ACC112 (cell line): ENCODE measurements at regions not wholly inside any gene's neighbourhood (a gene's known extent, or its start where the extent isn't known, plus 50 kb on each side); places are given as distances from the start of the nearest gene placed in this dataset.

ENCODE experiments used
- H2AFZ ChIP-seq: fragments of 200-600 bp; sonication (generic); one replicate; pipeline ENCODE4 v1.6.0; 2017; ENCODE audit warnings: antibody characterized with exemption, low read length; ENCODE audit not compliant: unreplicated experiment
- H3K27ac ChIP-seq: fragments of 200-600 bp; sonication (generic); 2 replicates; pipeline ENCODE4 v1.5.1; 2014; ENCODE audit warnings: low read depth, mild to moderate bottlenecking, antibody characterized with exemption, low read length, moderate library complexity
- H3K27me3 ChIP-seq: fragments of 200-600 bp; sonication (generic); 2 replicates; pipeline ENCODE4 v1.6.1; 2014; ENCODE audit warnings: mild to moderate bottlenecking, antibody characterized with exemption, low read length, moderate library complexity, mixed read lengths; ENCODE audit not compliant: insufficient read depth
- H3K36me3 ChIP-seq: fragments of 200-600 bp; sonication (generic); 2 replicates; pipeline ENCODE4 v1.6.1; 2016; ENCODE audit warnings: mild to moderate bottlenecking, antibody characterized with exemption, low read length, moderate library complexity, mixed read lengths; ENCODE audit not compliant: insufficient read depth
- H3K4me1 ChIP-seq: fragments of 200-600 bp; sonication (generic); one replicate; pipeline ENCODE4 v1.6.1; 2016; ENCODE audit warnings: low read length, mixed read lengths; ENCODE audit not compliant: insufficient read depth, unreplicated experiment, control insufficient read depth
- H3K4me3 ChIP-seq: fragments of 200-600 bp; sonication (generic); 2 replicates; pipeline ENCODE4 v1.5.1; 2014; ENCODE audit warnings: mild to moderate bottlenecking, low read depth, low read length
- H3K79me2 ChIP-seq: fragments of 200-600 bp; sonication (generic); one replicate; pipeline ENCODE4 v1.6.0; 2016; ENCODE audit warnings: low read length; ENCODE audit not compliant: control insufficient read depth, unreplicated experiment, insufficient read depth

DNA sequence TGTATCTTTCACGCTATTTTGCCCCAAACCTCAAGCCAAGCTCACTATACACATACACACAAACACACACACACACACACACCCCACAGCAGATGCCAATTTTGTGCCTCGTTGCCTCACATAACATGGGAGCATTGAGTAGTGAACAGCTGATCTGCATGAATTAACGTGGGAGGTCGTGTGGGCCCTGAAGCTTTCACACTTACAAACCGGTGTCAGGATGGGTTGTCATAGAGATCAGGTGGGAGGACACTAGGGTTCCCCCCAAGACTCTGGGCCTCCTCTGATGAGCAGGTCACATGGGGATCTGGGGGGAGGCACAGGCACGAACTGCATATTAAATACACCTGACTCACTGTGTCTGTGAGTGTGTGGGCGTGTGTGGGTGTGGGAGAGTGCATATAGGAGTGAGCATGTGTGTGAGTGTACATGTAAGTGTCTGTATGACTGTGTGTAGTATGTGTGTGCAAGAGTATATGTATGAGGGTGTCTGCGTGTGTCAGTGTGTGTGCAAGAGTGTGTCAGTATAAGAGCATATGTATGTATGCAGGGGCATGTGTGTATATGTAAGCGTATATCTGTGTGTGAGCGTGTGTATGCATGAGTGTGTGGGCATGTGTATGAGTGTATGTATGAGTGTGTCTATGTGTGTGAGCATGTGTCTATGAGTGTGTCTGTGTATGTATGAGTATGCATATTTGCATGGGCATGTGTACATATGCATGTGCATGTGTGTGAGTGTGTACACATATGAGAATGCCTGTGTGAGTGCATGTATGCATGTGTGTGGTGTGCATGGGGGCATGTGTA, 370.4 kb downstream of the PREX1 start:
- Histone ChIP-seq H2AFZ (no peak overlapping the region), H3K27me3 (peaks cover 30% of the 10 kb centered on the region; the same call in 1 of the 2 replicates), H3K27ac (no peak overlapping the region), H3K79me2 (no peaks in the 10 kb centered on the region), H3K36me3 (no peaks in the 10 kb centered on the region), H3K4me1 (no peaks in the 10 kb centered on the region), H3K4me3 (no peak overlapping the region)

DNA sequence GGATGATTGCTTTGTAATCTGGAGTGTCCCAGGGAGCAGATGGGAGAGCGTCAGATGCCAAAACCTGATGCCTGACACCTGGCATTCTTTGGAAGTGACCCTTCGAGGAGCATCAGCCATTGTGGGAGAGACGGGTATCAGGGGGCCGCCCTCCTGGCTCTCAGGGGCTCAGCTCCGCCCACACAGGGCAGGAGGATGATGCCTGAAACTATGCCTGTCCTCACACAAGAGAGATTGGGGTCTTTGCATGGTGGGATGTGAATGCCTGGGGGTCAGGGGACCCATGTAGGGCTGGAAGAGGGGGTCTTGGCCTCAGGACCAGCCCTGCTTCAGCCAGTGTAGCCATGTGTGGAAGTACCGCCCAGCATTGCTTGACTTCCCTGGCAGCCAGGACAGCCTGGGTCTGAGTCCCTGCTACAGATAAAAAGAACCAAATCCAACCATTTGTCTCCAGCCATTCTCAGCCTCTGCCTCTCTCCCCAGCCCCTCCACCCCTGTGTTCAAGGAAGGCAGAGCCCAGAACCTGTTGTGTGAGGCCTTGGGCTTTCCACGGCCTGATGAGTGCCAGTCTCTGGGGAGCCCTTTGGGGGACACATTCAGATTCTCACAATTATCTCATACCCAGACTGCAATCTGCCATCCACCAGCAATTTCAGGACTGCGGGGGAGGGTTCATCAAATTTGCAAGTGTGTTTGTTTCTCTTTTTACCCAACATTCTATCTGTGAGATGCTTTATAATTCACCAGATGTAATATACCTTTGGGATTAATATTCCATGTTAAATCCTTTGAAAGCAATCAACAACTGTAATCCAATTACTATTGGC, 371.2 kb downstream of the PREX1 start:
- H3K4me1 ChIP-seq, result no peaks in the 10 kb centered on the region
- no peaks in the 10 kb centered on the region for H3K79me2 ChIP-seq
- H3K27me3 ChIP-seq, result peaks cover 24% of the 10 kb centered on the region; the same call in 1 of the 2 replicates
- no peak overlapping the region for H3K4me3 ChIP-seq
- no peak overlapping the region for H2AFZ ChIP-seq
- no peak overlapping the region for H3K27ac ChIP-seq
- no peaks in the 10 kb centered on the region for H3K36me3 ChIP-seq

- Histone ChIP-seq H3K4me1 (no peaks in the 10 kb centered on the region), H3K79me2 (no peaks in the 10 kb centered on the region), H3K27ac (no peak overlapping the region), H2AFZ (no peak overlapping the region), H3K4me3 (no peak overlapping the region), H3K27me3 (peaks cover 17% of the 10 kb centered on the region; the same call in 1 of the 2 replicates), H3K36me3 (no peaks in the 10 kb centered on the region)
These were observed 372.0 kb downstream of the PREX1 start for GRCh38 chr20:48455651-48456365.

DNA sequence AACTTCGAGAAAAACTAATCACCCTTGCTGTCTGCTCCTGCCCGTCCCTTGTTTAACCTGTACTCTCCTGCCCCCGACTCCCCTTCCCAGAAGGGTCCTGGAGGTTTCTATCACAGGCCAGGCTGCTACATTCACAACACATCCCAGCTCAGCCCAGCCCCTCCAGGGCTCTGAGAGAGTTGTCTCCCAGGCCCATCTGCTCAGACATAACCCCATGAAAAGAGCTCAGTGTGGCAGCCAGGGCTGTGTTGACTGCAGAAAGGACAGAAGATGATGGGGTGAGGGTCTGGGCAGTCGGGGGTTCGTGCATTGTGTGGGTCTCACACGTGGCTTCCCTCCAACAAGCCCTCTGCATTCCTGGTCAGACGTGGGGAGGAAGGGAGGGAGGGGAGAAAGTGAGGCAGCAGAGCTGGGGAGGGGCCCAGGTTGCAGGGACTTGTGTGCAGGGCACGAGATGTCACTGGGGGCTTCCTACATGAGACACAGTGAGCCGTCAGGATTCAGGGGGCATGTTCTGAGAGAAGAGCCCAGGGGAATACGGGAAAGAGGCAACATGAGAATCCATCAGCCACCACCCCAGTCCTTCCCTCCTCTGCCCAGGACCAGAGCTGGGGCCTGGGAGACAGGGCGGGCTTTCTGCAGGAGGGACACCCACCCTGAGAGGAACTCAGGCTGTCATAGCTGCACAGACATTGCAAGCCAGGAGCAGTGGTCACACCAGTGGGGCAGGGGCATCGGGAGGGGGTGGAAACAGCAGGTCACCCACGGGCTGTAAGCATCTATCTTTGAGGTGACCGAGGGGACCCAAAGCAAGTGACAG, 372.9 kb downstream of the PREX1 start:
- Histone ChIP-seq H3K4me1 (no peaks in the 10 kb centered on the region), H3K36me3 (no peaks in the 10 kb centered on the region), H3K79me2 (no peaks in the 10 kb centered on the region), H3K27me3 (peaks cover 10% of the 10 kb centered on the region; the same call in 1 of the 2 replicates), H3K4me3 (no peak overlapping the region), H3K27ac (no peak overlapping the region), H2AFZ (no peak overlapping the region)

DNA sequence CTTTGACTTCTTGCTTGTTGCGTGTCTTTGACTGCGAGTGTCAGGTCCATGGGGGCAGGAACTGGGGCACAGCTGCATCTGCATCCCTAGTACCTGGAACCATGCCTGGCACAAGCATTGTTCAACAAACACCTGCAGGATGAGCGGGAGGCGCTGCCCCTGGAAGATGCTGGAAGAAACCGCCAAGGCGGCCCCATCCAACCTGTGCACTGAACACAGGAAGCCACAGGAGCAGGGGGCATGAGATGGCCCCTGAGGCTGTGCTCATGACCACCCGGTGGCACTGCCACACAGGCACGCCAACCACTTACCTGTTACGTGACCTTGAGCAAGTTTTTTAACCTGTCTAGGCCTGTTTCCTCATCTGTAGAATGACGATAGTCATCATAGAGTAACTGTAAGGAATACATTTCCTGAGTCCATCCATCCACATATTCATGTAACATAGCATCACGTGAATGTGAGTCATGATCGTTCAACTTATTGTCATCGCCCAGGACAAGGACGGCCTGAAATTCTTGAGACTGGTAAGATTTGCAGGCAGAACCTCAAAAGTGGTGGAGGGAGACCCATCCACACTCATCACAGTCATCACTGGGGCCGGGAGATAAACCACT, 374.2 kb downstream of the PREX1 start:
- H3K27me3 ChIP-seq, result peaks cover 7% of the 10 kb centered on the region; the same call in 1 of the 2 replicates
- H2AFZ ChIP-seq, result no peak overlapping the region
- H3K79me2 ChIP-seq, result no peaks in the 10 kb centered on the region
- no peaks in the 10 kb centered on the region for H3K36me3 ChIP-seq
- no peak overlapping the region for H3K4me3 ChIP-seq
- no peak overlapping the region for H3K27ac ChIP-seq
- H3K4me1 ChIP-seq, result no peaks in the 10 kb centered on the region

GRCh38 chr20:48451401-48451800, 376.4 kb downstream of the PREX1 start:
- no peaks in the 10 kb centered on the region for H3K36me3 ChIP-seq
- H3K4me3 ChIP-seq, result no peak overlapping the region
- H2AFZ ChIP-seq, result no peak overlapping the region
- no peak overlapping the region for H3K27ac ChIP-seq
- H3K79me2 ChIP-seq, result no peaks in the 10 kb centered on the region
- H3K4me1 ChIP-seq, result no peaks in the 10 kb centered on the region
- peaks cover 13% of the 10 kb centered on the region; the same call in 1 of the 2 replicates for H3K27me3 ChIP-seq

GRCh38 chr20:48448666-48449600, 378.9 kb downstream of the PREX1 start:
- no peaks in the 10 kb centered on the region for H3K4me1 ChIP-seq
- H2AFZ ChIP-seq, result no peak overlapping the region
- H3K79me2 ChIP-seq, result no peaks in the 10 kb centered on the region
- no peaks in the 10 kb centered on the region for H3K36me3 ChIP-seq
- peaks cover 6% of the 10 kb centered on the region; the same call in 1 of the 2 replicates for H3K27me3 ChIP-seq
- H3K27ac ChIP-seq, result no peak overlapping the region
- no peak overlapping the region for H3K4me3 ChIP-seq

DNA sequence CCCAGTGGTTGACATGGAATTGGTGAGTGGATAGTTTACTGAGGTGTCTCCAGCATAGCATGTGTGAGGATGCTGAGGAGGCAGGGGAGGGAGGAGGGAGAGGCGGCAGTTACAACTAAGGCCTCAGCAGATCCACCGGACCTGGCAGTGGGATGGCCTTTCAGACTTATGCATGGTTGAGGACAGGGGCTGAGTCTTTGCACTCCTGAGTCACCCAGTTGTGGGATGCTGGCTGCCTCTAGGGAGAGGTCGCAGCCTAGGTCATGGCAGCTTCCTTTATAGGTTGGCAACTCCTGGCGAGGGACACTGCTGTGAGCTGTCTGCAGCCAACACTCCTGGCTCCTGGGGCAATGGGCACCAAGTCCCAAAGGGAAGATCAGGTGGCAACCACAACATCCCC, 380.3 kb downstream of the PREX1 start:
- H3K4me1 ChIP-seq, result no peaks in the 10 kb centered on the region
- H3K36me3 ChIP-seq, result no peaks in the 10 kb centered on the region
- H3K27me3 ChIP-seq, result 0 out of 2 replicates have a peak, but pooled peaks cover 6% of the 10 kb centered on the region
- no peaks in the 10 kb centered on the region for H3K79me2 ChIP-seq
- no peak overlapping the region for H3K4me3 ChIP-seq
- H2AFZ ChIP-seq, result no peak overlapping the region
- H3K27ac ChIP-seq, result no peak overlapping the region

DNA sequence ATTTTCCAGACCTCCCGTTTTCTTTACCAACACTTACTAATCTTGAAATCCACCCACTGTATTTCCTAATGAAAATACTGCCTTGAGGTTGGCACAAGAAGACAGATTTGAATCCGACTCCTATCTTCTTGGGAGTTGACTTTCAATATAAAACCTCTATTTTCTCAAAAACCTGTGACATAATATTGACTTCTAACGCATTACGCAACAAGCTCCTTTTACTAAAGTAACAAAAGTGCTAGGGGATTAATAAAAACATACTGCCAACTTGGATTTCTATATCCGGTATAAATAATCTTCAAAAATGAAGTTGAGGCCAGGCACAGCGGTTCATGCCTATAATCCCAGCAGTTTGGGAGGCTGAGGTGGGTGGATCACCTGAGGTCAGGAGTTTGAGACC, 382.0 kb downstream of the PREX1 start:
- no peak overlapping the region for H3K4me3 ChIP-seq
- H3K4me1 ChIP-seq, result no peaks in the 10 kb centered on the region
- no peaks in the 10 kb centered on the region for H3K36me3 ChIP-seq
- H3K27ac ChIP-seq, result no peak overlapping the region
- H3K27me3 ChIP-seq, result 0 out of 2 replicates have a peak, but pooled peaks cover 6% of the 10 kb centered on the region
- H2AFZ ChIP-seq, result no peak overlapping the region
- H3K79me2 ChIP-seq, result no peaks in the 10 kb centered on the region
